ENCODE measurements at regions not wholly inside any gene's neighbourhood (a gene's known extent, or its start where the extent isn't known, plus 50 kb on each side); places are given as distances from the start of the nearest gene placed in this dataset.

DNA sequence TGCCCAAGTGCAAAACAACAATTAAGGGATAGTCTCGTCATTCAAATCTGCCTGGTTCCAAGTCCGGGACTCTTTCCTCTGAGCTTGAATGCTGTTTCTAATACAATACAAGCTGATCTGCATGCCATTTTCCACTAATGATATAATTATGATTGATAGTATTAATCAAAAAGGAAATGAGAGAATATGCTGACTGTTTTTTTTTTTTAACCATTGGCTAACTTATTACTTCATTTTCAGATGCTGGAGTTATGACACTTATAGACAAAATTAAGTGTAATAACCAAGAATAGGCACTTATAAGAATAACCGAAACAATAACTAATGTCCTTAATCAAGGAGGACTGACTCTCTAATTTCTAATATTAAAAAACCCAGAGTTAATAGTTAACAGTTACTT, 343.6 kb downstream of the LPIN1 start:
- no peak for DNase-seq

DNA sequence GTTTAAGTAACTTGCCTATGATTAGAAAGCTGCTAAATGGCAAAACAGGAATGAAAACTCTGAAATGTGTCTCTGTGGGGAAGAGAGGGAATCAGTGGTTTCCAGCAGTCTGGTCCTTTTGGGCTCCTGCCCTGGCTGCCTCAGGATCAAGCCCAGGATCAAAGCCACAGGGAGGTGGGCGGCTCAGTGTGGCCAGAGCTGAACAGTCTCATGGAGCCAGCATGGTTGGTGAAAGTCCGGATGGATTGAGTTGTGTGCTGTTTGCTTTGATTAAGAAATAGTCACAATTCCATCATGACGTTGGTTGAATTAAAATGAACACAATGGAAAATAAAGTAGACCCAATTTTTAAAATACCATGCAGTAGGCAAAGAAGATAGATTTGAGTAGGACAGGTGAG, 344.2 kb downstream of the LPIN1 start:
- no peak for DNase-seq

DNA sequence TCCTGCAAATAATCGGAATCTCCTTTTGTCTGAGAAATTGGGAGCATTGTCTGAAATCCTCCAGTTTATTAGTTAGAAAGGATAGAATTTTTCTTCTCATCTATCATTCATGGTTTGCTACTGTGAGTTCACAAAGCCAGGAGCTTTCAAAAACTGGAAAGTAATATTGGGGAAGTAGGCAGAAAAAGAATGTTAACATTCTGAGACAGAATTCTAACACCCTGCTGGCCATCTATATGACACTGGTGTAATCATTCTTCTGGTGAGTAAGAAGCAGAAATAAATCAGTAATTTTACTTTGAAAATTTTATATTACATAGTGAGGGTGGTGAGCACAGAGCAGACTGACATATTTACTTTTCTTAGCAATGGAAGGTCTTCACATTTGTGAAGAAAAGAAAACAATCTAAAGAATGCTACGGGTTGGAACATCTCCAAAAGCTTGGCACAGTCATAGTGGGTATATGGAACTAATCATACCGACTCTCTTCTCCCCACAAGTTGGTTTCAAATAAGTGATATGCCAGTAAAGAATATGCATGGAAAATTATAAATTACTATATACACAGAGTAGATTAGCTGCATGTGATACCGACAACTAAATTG, 344.9 kb downstream of the LPIN1 start:
- no peak for DNase-seq

DNA sequence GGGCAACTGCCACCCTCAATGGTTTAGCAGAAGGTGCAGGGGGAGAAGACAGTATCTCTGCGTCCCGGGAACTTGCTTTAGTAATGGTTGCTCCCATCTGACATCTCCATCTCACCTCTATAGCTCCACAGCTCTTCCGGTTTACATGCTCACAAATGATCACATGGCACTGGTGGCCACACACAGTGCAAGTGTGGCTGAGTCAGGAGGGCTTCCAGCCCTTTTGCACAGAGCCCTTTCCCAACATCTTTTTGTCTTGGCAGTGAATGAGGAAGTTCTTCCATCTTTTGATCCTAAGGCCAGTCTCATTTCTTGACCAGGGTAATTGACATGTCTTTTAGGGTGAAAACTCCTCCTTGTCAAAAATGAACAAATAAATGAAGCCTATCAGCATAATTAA, 347.7 kb downstream of the LPIN1 start:
- no peak for DNase-seq

DNA sequence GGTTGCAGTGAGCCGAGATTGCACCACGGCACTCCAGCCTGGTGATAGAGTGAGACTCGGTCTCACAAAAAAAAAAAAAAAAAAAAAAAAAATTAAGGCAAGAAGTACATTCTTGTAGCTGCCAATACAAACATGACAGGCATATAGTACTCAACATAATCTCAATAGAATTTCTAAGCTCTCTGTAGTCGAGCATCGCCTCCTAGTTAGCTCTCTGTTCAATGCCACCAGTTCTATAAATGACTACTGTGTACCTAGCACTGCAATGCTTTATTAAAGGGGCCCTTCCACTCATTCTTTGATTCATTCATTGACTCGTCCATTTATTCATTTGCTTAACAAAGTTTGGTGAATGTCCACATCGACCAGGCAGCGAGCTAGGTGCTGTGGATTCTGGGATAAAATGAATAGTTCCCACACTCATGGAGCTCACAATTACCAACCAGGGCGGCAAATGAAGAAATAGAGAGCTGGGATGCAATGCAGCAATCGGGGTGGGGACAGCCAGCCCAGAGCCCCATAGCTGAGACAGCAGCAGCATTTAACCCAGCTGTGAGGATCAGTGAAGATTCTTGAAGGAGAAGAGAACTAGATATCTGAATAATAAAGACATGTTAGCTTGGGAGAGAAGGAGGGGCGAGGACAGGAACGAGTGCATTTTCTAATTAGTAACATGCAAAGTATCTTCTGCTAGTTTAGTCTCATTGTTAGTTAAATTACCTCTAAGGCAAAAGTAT, 349.8 kb downstream of the LPIN1 start:
- no peak for DNase-seq

DNA sequence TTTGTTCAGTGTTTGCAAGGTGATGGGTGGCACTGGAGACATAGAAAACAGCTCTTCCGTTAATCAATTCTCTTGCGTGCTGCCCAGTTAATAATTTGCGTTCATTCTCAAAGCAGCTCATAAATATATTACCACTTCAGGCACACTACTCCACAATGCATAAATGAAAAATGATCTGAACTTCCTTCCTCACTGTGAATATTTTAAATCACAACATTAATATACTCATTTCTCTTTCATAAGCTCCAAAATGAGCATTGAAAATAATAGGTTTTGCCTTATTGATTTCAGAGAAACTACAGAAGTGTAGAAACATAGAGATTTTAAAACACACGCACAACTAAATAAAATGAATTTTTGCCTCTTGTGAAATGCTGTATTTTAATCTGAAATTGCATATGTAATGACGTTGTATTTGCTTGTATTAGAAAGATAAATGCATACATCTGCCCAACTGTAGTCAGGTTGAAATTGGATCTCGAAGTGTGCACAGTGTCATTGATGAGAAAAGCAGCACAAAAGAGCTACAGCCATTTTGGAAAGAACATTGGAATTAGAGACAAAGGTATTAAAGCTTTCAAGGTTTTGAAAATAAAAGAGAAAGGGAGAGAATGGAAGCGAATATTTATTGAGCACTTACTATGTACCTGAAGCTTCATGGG, 350.5 kb downstream of the LPIN1 start:
- no peak for DNase-seq

DNA sequence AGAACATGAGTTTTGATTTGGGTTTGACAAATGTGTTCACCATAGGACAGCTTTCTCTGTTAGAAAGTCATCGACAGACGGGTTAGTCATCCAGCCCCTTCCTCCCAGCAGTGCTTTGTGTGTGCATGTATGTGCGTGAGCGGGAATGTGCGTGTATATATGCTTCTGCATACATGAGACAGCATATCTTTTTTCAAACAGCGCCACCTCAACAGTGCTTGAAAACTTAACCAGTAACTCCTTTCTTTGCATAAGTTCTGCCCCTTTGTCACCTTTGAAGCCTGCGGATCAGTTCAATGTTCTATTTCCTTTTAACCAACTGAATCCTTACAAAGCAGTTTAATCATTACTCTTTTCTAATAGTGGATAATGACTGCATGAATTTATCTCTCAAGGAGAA, 351.4 kb downstream of the LPIN1 start:
- DNase-seq, result no peak

DNA sequence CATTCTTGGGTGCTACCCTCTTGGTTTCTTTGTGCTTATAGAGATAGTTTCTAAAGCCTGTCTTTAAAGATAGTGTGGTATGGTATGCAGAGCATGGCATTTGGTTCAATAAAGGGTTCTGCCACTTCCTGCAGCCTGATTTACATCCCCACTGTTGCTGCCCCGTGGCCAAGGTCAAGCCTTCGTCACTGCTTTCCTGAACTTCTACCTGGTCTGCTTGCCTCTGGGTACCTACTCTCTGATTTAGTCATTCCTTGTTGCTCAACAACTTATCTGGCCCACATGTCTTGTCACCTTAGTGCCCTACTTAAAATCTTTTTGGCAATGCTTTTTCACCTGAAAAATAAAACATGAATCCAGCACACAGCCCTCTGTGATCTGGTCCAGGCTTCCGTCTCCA, 352.9 kb downstream of the LPIN1 start:
- DNase-seq, result no peak

DNA sequence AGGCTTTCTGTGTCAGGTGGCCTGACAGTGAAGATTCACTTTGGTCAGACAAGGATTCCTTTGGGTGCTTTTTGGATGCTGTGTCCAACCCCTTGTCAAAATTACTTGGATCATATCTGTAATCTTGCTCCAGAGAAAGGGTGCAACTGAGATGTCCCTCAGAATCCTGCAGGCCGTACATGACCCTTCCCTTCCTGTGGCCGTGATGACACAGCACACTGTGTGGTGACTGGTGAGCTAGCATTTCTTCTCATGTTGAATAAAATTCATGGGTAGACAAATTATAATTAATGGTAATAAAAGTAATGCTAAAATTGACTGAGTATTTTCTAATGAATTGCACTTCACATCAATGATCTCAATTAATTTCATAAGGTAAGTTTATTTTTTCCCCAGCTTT, 356.2 kb downstream of the LPIN1 start:
- DNase-seq, result no peak

DNA sequence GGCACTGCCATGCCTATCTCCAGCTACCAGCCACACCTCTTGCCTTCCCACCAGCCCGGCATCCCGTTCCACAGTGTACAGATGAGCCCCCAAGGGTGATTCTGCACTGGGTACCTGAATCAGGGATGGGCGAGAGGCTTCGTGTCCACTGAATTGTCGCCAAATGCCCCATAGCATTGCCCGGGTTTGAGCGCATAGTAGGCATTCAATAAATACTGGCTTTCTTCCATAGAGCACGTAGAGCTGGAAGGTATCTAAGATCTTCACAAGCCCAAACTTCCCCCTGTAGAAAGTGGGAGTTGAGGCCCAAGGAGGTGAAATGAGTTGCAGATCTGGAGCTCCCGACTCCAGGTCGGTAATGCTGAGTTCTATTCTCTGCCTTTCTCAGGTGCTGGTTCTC, 358.7 kb downstream of the LPIN1 start:
- DNase-seq, result no peak

DNA sequence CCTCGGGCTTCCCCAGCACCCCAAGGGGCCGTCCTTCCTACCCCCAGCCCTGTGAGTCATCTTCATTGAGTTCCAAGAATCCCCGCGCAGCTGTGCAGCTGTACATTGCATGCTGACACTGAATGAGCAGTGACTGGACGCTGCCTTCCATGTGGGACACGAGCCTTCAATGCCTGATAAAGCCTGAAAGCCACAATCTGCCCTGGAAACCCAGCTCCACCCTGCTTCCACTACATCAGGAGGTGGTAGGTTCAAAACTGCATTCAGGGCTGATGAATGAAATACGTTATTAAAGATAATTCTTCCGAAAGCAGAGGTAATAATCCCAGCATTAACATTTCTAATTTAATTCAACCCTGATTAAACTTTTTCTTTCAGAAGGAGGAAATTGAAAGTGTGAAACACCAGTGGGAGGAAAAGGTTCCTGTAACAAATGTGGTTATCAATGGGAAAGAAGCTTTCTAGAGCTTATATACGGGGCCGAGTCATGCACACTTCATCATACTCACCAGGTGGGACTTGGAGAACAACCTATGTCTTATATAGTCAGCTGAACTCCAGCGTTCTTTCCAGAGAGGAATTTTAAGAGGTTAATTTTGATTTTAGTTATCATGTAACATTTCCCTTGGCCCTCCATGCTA, 360.1 kb downstream of the LPIN1 start:
- DNase-seq, result no peak

DNA sequence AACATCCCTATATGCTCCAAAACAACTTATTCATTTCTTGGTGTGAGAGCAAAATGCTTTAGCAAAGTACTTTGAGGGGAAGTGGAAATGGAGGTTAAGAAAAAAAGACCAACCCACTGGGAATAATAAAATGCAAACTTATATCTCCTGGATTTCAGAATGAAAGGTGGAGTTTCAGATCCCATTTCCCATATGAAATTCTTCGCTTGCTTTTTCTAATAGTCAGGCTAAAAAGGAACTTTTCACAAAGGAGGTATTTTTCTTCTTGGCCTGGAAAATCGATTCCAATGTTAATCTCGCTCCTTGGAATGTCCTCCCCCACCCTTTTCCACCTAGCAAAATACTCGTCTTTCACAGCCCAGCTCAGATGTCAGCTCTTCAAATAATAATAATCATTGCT, 360.9 kb downstream of the LPIN1 start:
- no peak for DNase-seq

DNA sequence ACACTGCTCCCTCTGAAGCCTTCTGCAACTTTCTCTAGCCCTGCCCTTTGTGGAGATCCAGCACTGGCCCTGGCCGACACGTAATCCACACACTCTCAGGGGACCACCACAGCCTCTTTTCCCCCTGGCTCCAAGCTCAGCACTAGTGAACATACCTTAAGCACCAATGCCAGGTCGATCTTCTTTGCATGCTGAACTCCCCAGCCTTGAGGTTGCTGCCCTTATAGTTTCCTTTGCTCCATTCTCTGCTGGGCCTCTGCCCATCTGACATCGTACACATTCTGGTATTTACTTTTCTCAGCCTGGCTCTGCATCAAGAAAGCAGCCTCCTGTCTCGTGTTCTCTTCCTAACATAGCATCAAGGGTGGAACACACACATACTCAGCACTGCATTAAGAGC, 361.5 kb downstream of the LPIN1 start:
- no peak for DNase-seq

DNA sequence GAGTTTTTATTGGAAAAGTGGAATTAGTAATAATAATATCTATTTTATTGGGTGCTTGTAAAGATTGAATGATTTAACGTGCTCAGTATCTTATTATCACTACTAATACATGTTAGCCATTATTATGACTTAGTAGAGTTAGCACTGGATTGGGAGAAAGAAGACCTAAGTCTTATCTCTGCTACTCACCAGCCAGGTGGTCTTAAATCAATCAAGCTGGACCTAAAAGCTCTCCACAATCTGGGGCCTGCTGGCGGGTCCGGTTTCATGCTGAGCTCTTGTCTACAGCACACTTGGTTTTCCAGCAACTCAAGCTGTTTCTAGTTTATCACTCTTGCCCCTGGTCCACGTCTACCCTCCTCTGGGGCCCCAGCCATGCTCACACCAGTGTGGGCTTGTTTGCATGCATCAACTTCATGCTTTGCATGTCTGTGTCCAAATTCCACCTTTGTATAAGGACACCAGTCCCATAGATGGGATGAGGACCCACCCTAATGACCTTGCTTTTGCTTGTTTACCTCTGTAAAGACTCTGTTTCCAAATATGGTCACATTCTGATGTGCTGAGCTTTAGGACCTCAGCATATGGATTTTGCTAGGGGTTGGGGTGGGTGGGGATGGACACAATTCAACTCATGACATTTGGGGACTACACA, 363.1 kb downstream of the LPIN1 start:
- no peak for DNase-seq

DNA sequence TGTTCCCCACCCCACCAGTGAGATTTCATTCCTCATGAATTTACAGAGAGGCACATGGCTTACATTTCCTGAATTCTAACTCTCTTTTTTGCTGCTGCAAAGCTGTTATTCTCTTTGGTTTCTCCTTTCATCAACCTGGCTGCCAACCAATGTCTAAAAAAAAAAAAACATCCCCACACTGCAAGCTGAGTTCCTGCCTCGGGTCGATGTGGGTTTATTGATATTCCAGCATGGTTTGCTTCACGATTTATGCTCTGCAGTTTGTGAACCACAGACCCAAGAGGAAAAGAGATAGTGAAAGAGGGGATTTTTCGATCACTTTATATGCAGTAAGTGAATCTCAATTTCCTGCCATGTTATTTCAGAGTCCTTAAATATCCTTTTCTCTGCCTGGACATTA, 363.6 kb downstream of the LPIN1 start:
- no peak for DNase-seq

DNA sequence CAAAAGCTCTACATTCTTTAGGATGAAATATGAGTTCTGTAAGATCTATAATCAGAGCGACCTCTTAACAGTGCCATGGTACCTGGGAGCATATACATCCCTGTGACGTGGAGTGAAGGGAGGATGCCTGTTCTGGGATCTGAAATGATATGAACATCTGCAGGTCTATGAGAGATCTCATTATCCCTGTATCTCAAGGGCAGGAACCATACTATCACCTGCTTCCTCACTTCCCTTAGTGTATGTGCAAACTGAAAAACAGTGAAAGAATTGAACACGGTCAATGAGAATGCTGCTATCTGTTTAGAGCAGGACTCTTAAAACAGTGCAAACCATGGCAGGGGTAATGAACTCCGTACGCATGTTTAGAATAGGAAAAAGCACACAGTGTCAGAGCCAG, 364.0 kb downstream of the LPIN1 start:
- no peak for DNase-seq

DNA sequence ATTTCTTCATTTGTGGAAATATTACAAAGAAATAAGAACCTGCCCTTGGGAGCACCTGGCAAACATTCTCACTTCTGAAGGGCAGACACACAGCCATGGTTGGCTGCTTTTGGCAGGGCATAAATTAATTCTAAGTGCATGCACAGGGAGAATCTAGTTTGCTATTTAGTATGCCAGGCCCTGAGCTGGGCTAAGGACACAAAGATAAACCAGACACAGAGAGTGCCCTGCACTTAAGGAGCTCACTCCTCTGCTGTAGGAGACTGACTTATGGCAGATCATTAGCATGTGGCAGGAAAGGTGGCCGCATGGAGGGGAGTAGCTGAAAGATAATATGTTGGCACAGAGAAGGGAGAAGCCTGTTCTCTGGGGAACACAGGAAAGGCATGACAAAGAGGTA, 367.0 kb downstream of the LPIN1 start:
- DNase-seq, result no peak

DNA sequence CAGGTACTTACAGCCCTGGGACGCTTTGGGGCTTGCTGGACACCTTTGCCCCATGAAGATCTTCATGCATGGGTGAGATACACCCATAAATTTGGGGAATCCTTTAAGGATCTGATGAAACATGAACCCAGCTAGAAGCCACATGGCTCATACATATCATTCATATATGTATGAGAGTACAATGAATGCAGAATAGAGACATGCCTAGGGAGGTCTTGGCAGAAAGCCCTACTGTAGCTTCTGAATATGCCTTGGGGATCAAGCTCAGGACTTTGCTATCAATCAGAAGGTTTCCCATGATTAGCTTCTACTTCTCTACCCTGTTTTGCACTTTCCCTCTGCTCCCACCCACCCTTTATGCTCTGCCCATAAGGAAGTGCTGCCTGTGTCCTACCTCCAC, 368.4 kb downstream of the LPIN1 start:
- no peak for DNase-seq

DNA sequence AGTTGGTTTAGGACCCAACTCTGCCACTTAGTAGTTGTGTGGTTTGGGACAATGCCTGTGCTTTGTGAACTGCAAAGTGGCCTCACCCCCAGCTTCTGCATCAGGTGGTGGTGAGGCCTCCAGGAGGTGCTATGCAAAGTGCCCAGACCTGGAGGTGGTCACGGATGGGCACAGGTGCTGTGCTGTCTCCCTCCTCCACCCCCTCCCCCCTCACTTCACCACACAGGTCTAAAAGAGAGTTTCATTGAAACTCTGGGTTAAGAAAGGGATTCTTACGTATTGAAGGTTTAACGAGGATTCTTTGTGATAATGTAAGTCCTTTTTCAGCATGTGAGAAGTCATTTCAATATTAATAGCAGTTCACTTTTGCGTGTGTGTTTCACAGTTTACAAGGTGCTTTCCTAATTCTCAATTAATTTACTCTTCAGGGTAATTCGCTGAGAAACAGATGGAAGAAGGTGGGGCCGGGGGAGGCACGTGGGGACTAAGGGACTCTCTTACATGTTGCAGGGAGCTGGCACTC, 369.9 kb downstream of the LPIN1 start:
- DNase-seq, result no peak

DNA sequence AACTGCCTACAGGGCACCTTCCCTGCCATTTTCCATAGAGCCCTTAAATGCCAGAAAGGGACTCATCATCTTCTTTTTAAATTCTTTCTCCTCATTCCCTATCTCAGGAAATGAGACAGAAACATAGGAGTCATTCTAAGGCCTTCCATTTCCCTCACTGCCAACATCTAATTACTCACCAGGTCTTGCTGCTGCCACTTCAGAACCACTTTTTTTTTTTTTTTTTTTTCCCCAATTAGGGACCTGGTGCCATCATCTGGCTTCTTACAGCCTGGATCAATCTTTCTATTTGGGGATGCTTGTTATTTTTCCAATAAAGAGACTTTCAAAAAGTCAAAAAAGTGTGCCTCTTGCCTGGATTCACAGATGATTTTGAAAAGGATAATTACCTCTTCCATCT, 373.4 kb downstream of the LPIN1 start:
- no peak for DNase-seq

DNA sequence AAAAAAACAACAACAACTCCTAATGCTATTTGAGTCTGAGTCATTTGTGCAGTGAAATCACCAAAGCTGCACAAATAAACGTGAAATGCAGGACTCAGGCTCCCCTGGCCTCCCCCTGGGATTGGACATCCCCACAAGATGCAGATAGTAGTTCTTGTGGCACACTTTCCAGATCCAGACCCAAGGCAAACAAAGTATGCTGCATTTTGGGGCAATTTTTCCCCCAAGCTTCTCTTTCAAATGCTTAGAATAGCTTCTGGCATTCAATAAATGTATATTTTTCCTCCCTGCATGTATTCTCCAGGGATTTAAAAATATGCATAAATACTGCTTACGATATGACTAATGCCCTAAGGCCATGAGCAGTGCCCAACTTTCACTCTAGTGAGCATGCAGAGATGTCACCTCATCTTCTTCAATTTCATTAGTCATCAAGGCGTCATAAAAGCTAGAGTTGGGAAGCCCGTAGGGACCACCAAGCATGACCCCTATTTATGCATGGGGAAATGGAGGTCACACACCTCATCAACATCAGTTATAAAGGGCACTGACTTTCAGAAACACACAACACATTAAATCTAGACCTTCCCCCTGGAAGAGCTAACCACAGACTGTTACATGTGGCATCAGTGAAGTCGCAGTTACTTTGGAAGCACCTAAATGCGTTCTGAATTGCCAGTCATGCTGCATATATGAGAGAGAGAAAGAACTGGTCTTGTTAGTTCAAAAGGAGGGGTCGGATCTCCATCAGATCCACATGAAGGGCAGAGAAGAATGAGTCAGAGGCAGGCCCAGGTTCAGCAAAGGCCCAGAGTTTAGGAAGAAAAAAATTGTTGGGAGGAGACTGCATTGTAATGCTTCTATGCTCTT, 374.1 kb downstream of the LPIN1 start:
- DNase-seq, result no peak

DNA sequence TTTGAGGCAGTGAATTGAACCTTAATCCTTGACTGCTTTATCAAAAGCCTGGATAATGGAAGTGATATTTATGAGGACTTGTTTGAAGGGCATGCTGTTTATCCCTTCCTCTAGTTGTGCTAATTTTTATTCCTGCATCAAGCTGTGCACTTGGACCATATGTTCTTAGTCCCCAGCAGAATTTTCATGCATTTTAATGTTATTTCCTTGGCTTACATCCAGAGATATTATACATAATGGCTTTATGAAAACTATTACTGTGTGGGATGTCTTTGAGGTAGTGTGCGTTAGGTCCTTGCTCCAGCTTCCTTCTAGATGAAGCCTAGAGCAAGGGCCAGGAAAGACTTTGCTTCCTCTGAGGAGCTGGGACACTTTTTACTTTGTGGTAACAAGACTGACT, 378.4 kb downstream of the LPIN1 start:
- no peak for DNase-seq
